ENCODE measurements at regions not wholly inside any gene's neighbourhood (a gene's known extent, or its start where the extent isn't known, plus 50 kb on each side); places are given as distances from the start of the nearest gene placed in this dataset.

- ATAC-seq (ENCODE audit: low FRiP score) (no peak), DNase-seq (ENCODE audit: low spot score) (no peak)
- no peak for TF ChIP-seq CTCF (IDR thresholded peaks at IDR 0.05)
These were observed 948.9 kb upstream of the ARRDC3 start for GRCh38 chr5:92332039-92332438.

- ATAC-seq (ENCODE audit: low FRiP score) (no peak), DNase-seq (ENCODE audit: low spot score) (no peak)
- TF ChIP-seq CTCF (IDR thresholded peaks at IDR 0.05) = no peak
These were observed 947.2 kb upstream of the ARRDC3 start for GRCh38 chr5:92330365-92330764.

- DNase-seq (ENCODE audit: low spot score) = no peak
- TF ChIP-seq CTCF (IDR thresholded peaks at IDR 0.05) = no peak
- ATAC-seq (ENCODE audit: low FRiP score) = no peak
These were observed 946.6 kb upstream of the ARRDC3 start for GRCh38 chr5:92329759-92330158.

GRCh38 chr5:92328584-92329259 lies 945.6 kb upstream of the ARRDC3 start:
- DNase-seq (ENCODE audit: low spot score) (no peak), ATAC-seq (ENCODE audit: low FRiP score) (no peak)
- TF ChIP-seq CTCF (IDR thresholded peaks at IDR 0.05) = no peak

- DNase-seq (ENCODE audit: low spot score) (no peak), ATAC-seq (ENCODE audit: low FRiP score) (no peak)
- no peak for TF ChIP-seq CTCF (IDR thresholded peaks at IDR 0.05)
These were observed 937.3 kb upstream of the ARRDC3 start for GRCh38 chr5:92320446-92320845.

- no peak for TF ChIP-seq CTCF (IDR thresholded peaks at IDR 0.05)
These were observed 930.3 kb upstream of the ARRDC3 start for GRCh38 chr5:92313385-92313784.

GRCh38 chr5:92309336-92309991 lies 926.3 kb upstream of the ARRDC3 start:
- no peak for TF ChIP-seq CTCF (IDR thresholded peaks at IDR 0.05)
- ATAC-seq (ENCODE audit: low FRiP score) = no peak
- DNase-seq (ENCODE audit: low spot score) = no peak

More at GRCh38 chr5:92313385-92313784, 930.3 kb upstream of the ARRDC3 start:
- ATAC-seq (ENCODE audit: low FRiP score) = no peak
- no peak for DNase-seq (ENCODE audit: low spot score)
